K562 (cell line): ENCODE measurements at regions not wholly inside any gene's neighbourhood (a gene's known extent, or its start where the extent isn't known, plus 50 kb on each side); places are given as distances from the start of the nearest gene placed in this dataset.

ENCODE experiments used
- CTBP1 ChIP-seq: fragments of 450-650 bp; IDR thresholded peaks from 2 replicates; pipeline ENCODE4 v1.6.1; 2016; ENCODE audit warnings: borderline replicate concordance
- CTCF ChIP-seq, 3 experiments: IDR thresholded peaks in 2 of 3; conservative IDR thresholded peaks in 1 of 3; 2 replicates each; pipeline ENCODE4 v1.5.1; 2011 to 2012; ENCODE audit warnings: low read length in 3 of 3, mild to moderate bottlenecking in 3 of 3, control low read depth in 2 of 3, improper control_type of control experiment in 1 of 3, inconsistent platforms in 1 of 3, low read depth in 1 of 3, mixed read lengths in 1 of 3, moderate library complexity in 1 of 3; ENCODE audit not compliant: insufficient read depth in 2 of 3
- MAFK ChIP-seq: IDR thresholded peaks from 2 replicates; pipeline ENCODE4 v1.6.1; 2011; ENCODE audit warnings: low read length, improper control_type of control experiment
- SP1 ChIP-seq: sonication (generic); formaldehyde crosslinking; IDR thresholded peaks from 2 replicates; pipeline ENCODE4 v1.8.1; 2022; ENCODE audit warnings: mild to moderate bottlenecking, missing genetic modification reagents
- XRCC3 ChIP-seq: fragments of 450-650 bp; IDR thresholded peaks from 2 replicates; pipeline ENCODE4 v1.6.1; 2017; ENCODE audit warnings: mild to moderate bottlenecking, moderate library complexity
- TF ChIP-seq, protein P1 (sequence below): fragments of 450-650 bp; IDR thresholded peaks from 2 replicates; pipeline ENCODE4 v1.6.1; 2017; ENCODE audit warnings: mild to moderate bottlenecking, moderate library complexity

DNA sequence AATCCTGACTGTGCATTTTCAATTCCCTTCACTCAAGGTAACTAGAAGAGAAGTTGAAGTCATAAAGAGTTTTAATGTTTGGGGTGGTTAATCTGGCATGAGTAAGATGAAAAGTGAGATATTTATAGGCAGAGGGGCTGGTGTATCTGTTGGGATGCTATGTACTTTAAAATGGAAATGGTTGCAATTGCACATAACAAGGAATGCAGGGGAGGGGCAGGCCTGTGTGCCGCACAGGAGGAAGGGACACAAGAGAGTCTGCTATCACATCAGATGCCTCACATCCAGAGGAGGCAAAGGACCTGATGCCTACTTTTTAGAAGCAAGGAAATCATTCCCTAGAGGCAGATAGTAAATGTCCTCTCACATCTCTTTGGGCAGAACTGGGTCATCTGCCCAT, 55.5 kb upstream of the OSMR start:
- TF ChIP-seq MAFK (no peak), SP1 (CRISPR knock-in tag) (no peak), CTBP1 (no peak), XRCC3 (no peak), CTCF (IDR thresholded peaks at IDR 0.05 in 2 of 3, conservative IDR thresholded peaks at IDR 0.05 in 1 of 3; ENCODE audit: insufficient read depth in 2 of 3, low read depth in 1 of 3, low read length in 3 of 3) (no peak)
- TF ChIP-seq, protein P1, sequence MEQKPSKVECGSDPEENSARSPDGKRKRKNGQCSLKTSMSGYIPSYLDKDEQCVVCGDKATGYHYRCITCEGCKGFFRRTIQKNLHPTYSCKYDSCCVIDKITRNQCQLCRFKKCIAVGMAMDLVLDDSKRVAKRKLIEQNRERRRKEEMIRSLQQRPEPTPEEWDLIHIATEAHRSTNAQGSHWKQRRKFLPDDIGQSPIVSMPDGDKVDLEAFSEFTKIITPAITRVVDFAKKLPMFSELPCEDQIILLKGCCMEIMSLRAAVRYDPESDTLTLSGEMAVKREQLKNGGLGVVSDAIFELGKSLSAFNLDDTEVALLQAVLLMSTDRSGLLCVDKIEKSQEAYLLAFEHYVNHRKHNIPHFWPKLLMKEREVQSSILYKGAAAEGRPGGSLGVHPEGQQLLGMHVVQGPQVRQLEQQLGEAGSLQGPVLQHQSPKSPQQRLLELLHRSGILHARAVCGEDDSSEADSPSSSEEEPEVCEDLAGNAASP = no peak
